D721Med (cell line): ENCODE measurements at regions not wholly inside any gene's neighbourhood (a gene's known extent, or its start where the extent isn't known, plus 50 kb on each side); places are given as distances from the start of the nearest gene placed in this dataset.
A peak's percentile ranks its signal among the peaks of the same experiment; 100 is the strongest.

ENCODE experiments used
- DNase-seq: peaks from one replicate; pipeline ENCODE4 v3.0.0; 2011; ENCODE audit warnings: low spot score; ENCODE audit not compliant: insufficient read length
- FAIRE-seq: peaks from 2 replicates; lab custom pipeline; 2011; peaks lifted over from hg19 to GRCh38; lab: Jason Lieb, UNC
- TF ChIP-seq, protein P1 (sequence below): IDR thresholded peaks from 2 replicates; pipeline ENCODE4 v1.5.1; 2012; ENCODE audit warnings: mild to moderate bottlenecking, control low read depth; ENCODE audit not compliant: insufficient read depth; ENCODE audit errors: missing control alignments

DNA sequence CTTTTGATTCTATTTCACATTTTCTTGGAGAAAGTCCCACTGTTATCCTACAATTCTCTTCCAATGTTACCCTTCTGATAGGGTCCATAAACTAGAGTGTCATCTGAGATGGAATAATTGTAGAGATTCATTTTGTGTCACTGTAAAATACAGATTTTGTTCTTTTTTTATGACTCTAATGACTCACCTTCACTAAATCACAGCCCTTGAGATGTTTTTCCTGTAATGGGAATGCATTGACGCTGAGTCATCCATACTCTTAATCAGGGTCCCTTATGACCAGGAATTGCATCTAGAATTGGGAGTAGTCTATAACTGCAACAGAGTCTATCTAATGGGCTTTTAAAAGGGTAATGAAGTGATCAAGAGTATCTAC, 315.5 kb downstream of the TGFB2 start:
- DNase-seq (no peak), FAIRE-seq (no peak)
- TF ChIP-seq, protein P1, sequence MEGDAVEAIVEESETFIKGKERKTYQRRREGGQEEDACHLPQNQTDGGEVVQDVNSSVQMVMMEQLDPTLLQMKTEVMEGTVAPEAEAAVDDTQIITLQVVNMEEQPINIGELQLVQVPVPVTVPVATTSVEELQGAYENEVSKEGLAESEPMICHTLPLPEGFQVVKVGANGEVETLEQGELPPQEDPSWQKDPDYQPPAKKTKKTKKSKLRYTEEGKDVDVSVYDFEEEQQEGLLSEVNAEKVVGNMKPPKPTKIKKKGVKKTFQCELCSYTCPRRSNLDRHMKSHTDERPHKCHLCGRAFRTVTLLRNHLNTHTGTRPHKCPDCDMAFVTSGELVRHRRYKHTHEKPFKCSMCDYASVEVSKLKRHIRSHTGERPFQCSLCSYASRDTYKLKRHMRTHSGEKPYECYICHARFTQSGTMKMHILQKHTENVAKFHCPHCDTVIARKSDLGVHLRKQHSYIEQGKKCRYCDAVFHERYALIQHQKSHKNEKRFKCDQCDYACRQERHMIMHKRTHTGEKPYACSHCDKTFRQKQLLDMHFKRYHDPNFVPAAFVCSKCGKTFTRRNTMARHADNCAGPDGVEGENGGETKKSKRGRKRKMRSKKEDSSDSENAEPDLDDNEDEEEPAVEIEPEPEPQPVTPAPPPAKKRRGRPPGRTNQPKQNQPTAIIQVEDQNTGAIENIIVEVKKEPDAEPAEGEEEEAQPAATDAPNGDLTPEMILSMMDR = no peak

DNA sequence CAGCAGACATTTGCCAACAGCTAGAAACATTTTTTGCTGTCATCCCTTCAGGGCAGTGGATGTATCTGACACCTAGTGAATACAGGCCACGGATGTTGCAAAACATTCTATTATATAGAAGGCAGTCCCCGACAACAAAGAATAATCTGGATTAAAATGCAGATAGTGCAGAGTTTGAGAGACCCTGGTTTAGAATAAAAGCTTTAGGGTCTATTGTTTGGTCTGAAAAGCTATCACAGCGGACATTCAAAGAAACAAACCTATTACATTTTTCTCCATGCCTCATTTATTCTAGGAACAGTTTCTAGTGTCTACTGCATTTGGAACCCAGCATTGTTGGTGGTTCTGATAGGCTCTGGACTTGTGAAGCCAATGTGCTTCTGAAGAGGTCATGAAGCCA, 316.3 kb downstream of the TGFB2 start:
- TF ChIP-seq, protein P1 = no peak
- DNase-seq = no peak
- no peak for FAIRE-seq

DNA sequence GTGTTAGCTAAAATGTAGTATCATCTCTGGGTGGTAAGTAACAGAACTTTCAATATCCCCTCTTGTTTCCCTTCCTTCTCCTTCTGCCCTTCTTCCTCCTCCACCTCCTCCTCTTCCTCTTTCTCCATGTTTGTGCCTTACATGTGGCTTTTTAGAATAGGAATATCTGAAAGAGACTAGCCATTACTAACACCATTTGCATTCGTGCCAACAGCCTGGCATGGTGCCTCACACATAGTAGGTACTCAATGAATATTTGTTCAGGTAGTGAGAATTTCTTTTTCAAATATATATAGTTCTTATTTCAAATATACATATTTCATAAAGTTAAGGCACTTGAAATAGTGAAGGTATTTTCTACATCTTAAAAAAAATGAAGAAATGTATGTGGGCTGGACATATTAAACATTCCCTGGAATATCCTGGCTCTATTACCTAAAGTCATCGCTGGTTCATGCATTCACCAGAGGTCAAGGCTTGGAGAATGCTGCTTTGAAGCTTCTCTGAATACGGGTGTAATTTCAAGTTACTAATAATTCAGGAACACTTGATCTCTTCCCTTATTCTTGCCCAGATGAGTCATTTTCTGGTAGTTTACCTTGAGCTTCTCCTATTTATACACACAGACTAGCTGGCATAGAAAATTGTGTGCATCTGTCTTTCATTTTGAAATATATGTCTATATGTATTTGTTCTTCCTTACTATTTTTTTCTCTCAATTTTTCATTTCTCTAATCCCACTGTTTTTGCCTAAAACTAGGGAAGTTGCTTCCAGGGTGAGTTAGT, 319.4 kb downstream of the TGFB2 start:
- FAIRE-seq (peak; percentile 58), DNase-seq (no peak)
- TF ChIP-seq, protein P1 = no peak

DNA sequence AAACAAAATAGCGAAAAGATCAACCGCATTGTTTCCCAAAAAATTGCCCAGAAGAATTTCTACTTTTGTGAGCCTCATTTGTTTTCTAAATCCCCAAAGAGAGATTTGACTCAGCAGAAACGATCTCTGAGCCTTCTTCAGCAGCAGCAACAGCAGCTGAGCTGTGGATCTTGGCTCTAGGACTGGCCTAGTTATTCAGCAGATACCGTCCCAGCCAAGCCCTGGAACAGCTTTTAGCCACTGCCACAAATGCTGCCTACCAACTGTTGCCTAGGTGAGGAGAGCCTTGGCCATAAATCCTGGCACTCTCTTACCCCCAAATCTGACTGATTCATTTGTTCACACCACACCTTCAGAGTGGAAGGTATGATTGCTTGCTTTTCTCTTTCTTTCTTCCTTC, 320.1 kb downstream of the TGFB2 start:
- DNase-seq (no peak), FAIRE-seq (no peak)
- TF ChIP-seq, protein P1 = no peak

DNA sequence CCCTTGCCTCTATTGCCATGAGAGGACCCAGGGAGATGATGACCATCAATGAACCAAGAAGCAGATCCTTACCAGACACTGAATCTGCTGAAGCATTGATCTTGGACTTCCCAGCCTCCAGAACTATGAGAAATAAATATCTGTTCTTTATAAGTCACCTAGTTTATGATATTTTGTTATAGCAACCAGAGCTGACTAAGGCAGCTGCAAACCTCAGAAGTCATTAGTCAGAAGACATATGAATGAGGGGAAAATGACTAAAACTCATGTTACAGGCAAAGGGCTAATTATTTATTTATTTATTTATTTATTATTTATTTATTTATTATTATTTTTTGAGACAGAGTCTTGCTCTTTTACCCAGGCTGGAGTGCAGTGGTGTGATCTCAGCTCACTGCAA, 321.1 kb downstream of the TGFB2 start:
- DNase-seq (no peak), FAIRE-seq (no peak)
- TF ChIP-seq, protein P1 = no peak

DNA sequence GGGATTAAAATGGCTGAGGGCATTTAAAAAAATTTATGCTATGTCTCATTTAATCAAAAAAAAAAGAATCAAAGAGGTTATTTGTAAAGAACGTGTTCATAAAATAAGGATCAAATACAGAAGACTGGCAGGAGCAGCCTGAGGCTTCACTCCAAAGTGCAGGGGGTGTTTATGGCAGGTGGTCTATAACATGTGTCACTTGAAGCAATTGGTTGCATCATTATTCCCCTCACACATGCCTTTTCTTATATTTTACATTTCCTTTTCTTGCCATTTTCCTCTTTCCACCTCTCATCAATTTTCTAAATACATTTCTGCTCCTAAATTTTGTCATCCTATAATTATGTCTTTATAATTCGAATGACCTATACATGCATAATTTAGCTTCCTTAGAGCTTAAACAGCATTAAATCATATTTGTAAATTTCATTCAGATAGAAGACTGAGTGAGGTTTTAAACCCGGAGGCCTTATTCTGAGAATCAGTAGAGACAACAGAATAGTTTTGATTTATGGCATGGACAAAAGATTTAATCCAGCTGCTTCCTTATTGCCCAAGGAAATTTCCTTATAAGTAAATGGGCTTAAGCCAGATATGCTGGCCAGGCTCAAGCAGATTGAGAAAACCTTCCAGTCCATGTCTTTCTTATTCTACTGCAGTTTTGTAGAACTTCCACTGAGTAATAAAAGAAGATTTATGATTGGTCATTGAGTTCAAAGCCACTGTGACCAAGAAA, 322.8 kb downstream of the TGFB2 start:
- no peak for DNase-seq
- no peak for FAIRE-seq
- TF ChIP-seq, protein P1 = no peak

DNA sequence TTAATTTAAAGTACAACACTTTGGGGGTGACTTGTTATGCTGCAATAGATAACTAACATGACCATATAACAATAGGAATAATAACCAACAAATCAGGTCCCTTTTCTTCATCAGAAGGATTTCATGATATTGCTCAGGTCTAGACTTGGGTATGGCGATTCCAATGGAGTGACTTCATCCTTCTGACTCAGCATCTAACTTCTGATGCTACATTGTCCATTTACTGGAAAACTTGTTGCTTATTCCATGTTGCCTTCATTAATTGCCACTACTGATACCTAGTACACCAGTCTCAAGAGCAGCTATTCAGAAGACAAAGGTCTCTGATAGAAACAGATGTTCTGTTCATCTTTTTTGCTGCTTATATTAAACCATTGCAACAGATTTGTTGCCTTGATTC, 324.3 kb downstream of the TGFB2 start:
- no peak for DNase-seq
- TF ChIP-seq, protein P1 = no peak
- FAIRE-seq = no peak
